ENCODE measurements at regions not wholly inside any gene's neighbourhood (a gene's known extent, or its start where the extent isn't known, plus 50 kb on each side); places are given as distances from the start of the nearest gene placed in this dataset.
"Not testable (repeated sequence)": the region's sequence is repeated elsewhere in the genome, so short reads cannot be mapped to it uniquely, and the experiment has no call there.

GRCh38 chr7:115177823-115178222 is 255.9 kb downstream of the MDFIC start:
- DNase-seq = no peak

GRCh38 chr7:115177103-115177502 is 255.2 kb downstream of the MDFIC start:
- no peak for DNase-seq

GRCh38 chr7:115172397-115172796 is 250.5 kb downstream of the MDFIC start:
- not testable (repeated sequence) for DNase-seq

- DNase-seq = no peak
Observed at GRCh38 chr7:115153769-115154477, 232.0 kb downstream of the MDFIC start.

- DNase-seq = no peak
Observed at GRCh38 chr7:115153176-115153575, 231.3 kb downstream of the MDFIC start.

GRCh38 chr7:115146148-115146547 is 224.3 kb downstream of the MDFIC start:
- no peak for DNase-seq

GRCh38 chr7:115145512-115145911 is 223.6 kb downstream of the MDFIC start:
- no peak for DNase-seq

GRCh38 chr7:115137816-115138215 is 215.9 kb downstream of the MDFIC start:
- DNase-seq = no peak

GRCh38 chr7:115136796-115137443 is 215.0 kb downstream of the MDFIC start:
- DNase-seq = no peak

GRCh38 chr7:115135769-115136410 is 214.0 kb downstream of the MDFIC start:
- no peak for DNase-seq

- DNase-seq = peak; percentile 55
Observed at GRCh38 chr7:115135146-115135545, 213.3 kb downstream of the MDFIC start.

GRCh38 chr7:115133248-115133647 is 211.4 kb downstream of the MDFIC start:
- no peak for DNase-seq

- DNase-seq = no peak
Observed at GRCh38 chr7:115132096-115132495, 210.2 kb downstream of the MDFIC start.

- no peak for DNase-seq
Observed at GRCh38 chr7:115128154-115128553, 206.3 kb downstream of the MDFIC start.

GRCh38 chr7:115127399-115128021 is 205.6 kb downstream of the MDFIC start:
- no peak for DNase-seq

- no peak for DNase-seq
Observed at GRCh38 chr7:115125750-115126149, 203.9 kb downstream of the MDFIC start.

- DNase-seq = no peak
Observed at GRCh38 chr7:115125312-115125711, 203.4 kb downstream of the MDFIC start.

- DNase-seq = no peak
Observed at GRCh38 chr7:115124409-115124939, 202.6 kb downstream of the MDFIC start.

- no peak for DNase-seq
Observed at GRCh38 chr7:115123441-115123840, 201.5 kb downstream of the MDFIC start.

- DNase-seq = no peak
Observed at GRCh38 chr7:115122388-115122787, 200.5 kb downstream of the MDFIC start.

GRCh38 chr7:115117748-115118147 is 195.9 kb downstream of the MDFIC start:
- DNase-seq = no peak

GRCh38 chr7:115116773-115117715 is 195.2 kb downstream of the MDFIC start:
- DNase-seq = no peak

Measured in KG1 (cell line).